ENCODE measurements at regions not wholly inside any gene's neighbourhood (a gene's known extent, or its start where the extent isn't known, plus 50 kb on each side); places are given as distances from the start of the nearest gene placed in this dataset.

- no peaks in the 10 kb centered on the region for H3K36me3 ChIP-seq (replicated peaks in 1 of 2; ENCODE audit: control insufficient read depth in 1 of 2, insufficient read depth in 2 of 2, low read length in 2 of 2)
- no peaks in the 10 kb centered on the region for H3K79me2 ChIP-seq (ENCODE audit: insufficient read depth, low read length)
- H3K9ac ChIP-seq (ENCODE audit: insufficient read depth, low read depth, low read length), result no peak overlapping the region
- intact Hi-C loops (cut with micrococcal nuclease; ENCODE audit: unreplicated experiment) (no loop called here), in situ Hi-C loops (cut with HindIII; ENCODE audit: extremely low pct_ligation_motif_present, low pct_unique_long_range_greater_than_20kb) (no loop called here)
- no peak for DNase-seq (ENCODE audit: low spot score)
- FAIRE-seq, result no peak
- ATAC-seq, result no peak
- no peaks in the 10 kb centered on the region for H3K4me1 ChIP-seq (ENCODE audit: insufficient read depth, low read length)
- no peak overlapping the region for H2AFZ ChIP-seq (ENCODE audit: low read length)
- H3K9me3 ChIP-seq (ENCODE audit: low read length), result no peaks in the 10 kb centered on the region
- ChIA-PET CTCF (ENCODE audit: low intra/inter-chr PET ratio, low total read pairs) (no interaction called here), POLR2A (no interaction called here)
- 0 out of 5 replicates have a peak, but pooled peaks cover 0 to 4% of the 10 kb centered on the region in 2 experiments for H3K27me3 ChIP-seq (ENCODE audit: control insufficient read depth in 1 of 2, insufficient read depth in 2 of 2, low read length in 2 of 2)
- H3K27ac ChIP-seq (ENCODE audit: extremely low read length, insufficient read depth, low read length), result no peak overlapping the region
- no TSS peak for BruUV-seq (replicated peaks)
- no peaks in the 10 kb centered on the region for H4K20me1 ChIP-seq (ENCODE audit: insufficient read depth, low read length)
- TF ChIP-seq ZNF562 (CRISPR knock-in tag; IDR thresholded peaks at IDR 0.05; ENCODE audit: borderline replicate concordance), result no peak
- no peak for TF ChIP-seq THAP9 (CRISPR knock-in tag; IDR thresholded peaks at IDR 0.05; ENCODE audit: borderline replicate concordance)
- TF ChIP-seq SSRP1 (CRISPR knock-in tag; IDR thresholded peaks at IDR 0.05), result no peak
- no peak for TF ChIP-seq BRF2 (CRISPR knock-in tag; IDR thresholded peaks at IDR 0.05)
- TF ChIP-seq NCOA2 (CRISPR knock-in tag; IDR thresholded peaks at IDR 0.05), result no peak
- TF ChIP-seq ZNF775 (CRISPR knock-in tag; IDR thresholded peaks at IDR 0.05; ENCODE audit: borderline replicate concordance), result no peak
- TF ChIP-seq AKAP8 (CRISPR knock-in tag; IDR thresholded peaks at IDR 0.05), result no peak
- no peak for TF ChIP-seq ZNF143 (CRISPR knock-in tag; IDR thresholded peaks at IDR 0.05)
- TF ChIP-seq ZNF703 (CRISPR knock-in tag; IDR thresholded peaks at IDR 0.05; ENCODE audit: borderline replicate concordance), result no peak
- TF ChIP-seq CHD4 (IDR thresholded peaks at IDR 0.05; ENCODE audit: borderline replicate concordance, low read length), result no peak
- no peak for TF ChIP-seq ZFP36 (IDR thresholded peaks at IDR 0.05; ENCODE audit: borderline replicate concordance, low read depth, low read length, partially characterized antibody)
- TF ChIP-seq NFE2 (CRISPR knock-in tag; IDR thresholded peaks at IDR 0.05), result no peak
- no peak for TF ChIP-seq SALL1 (CRISPR knock-in tag; IDR thresholded peaks at IDR 0.05)
- no peak overlapping the region for H3K4me2 ChIP-seq (ENCODE audit: low read depth, low read length)
- no peak overlapping the region for H3K4me3 ChIP-seq (replicated peaks in 1 of 3; ENCODE audit: insufficient read depth in 1 of 3, low read depth in 2 of 3, low read length in 3 of 3)
- WGBS (ENCODE audit: low lambda C conversion rate), result 7% methylated on average over 2 of the region's 2 CpGs
Measured at GRCh38 chr14:59096303-59096702, 92.2 kb upstream of the DAAM1 start.

All from HepG2 (cell line).